ENCODE measurements at regions not wholly inside any gene's neighbourhood (a gene's known extent, or its start where the extent isn't known, plus 50 kb on each side); places are given as distances from the start of the nearest gene placed in this dataset.
"Not testable (repeated sequence)": the region's sequence is repeated elsewhere in the genome, so short reads cannot be mapped to it uniquely, and the experiment has no call there.

DNA sequence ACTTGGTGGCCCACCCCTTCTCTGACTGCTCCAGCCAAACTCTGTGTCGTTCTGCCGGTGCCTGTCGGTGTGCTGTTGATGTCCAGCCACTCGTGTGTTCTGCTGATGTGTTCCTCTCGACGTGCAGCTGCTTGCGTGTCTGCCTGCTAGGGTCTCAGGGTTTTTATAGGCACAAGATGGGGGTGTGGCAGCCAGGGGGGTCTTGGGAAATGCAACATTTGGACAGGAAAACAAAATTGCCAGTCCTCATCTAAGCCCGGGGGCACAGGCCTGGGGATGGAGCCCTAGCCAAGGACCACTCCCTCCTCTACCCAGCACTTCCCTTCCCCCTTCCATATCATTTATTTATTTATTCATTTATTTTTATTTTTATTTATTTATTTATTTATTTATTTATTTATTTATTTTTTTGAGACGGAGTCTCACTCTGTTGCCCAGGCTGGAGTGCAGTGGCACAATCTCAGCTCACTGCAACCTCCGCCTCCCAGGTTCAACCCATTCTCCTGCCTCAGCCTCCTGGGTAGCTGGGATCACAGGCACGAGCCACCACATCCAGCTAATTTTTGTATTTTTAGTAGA, 165.8 kb upstream of the COPS8 start:
- CTCF ChIA-PET (ENCODE audit: low intra/inter-chr PET ratio, low total read pairs); POLR2A ChIA-PET: not testable (repeated sequence)
- WGBS (ENCODE audit: low lambda C conversion rate) = 70% methylated on average over 11 of the region's 11 CpGs

GRCh38 chr2:236922061-236922460, 163.6 kb upstream of the COPS8 start:
- ATAC-seq (no peak), DNase-seq (ENCODE audit: low spot score) (no peak), FAIRE-seq (no peak)
- H3K36me3 ChIP-seq (replicated peaks in 1 of 2; ENCODE audit: control insufficient read depth in 1 of 2, insufficient read depth in 2 of 2, low read length in 2 of 2) = no peaks in the 10 kb centered on the region
- H2AFZ ChIP-seq (ENCODE audit: low read length) = no peak overlapping the region
- H3K4me1 ChIP-seq (ENCODE audit: insufficient read depth, low read length) = no peaks in the 10 kb centered on the region
- CTCF ChIA-PET (ENCODE audit: low intra/inter-chr PET ratio, low total read pairs) = no interaction called here
- intact Hi-C loops (cut with micrococcal nuclease; ENCODE audit: unreplicated experiment) (no loop called here), in situ Hi-C loops (cut with HindIII; ENCODE audit: extremely low pct_ligation_motif_present, low pct_unique_long_range_greater_than_20kb) (no loop called here)
- H3K27ac ChIP-seq (ENCODE audit: extremely low read length, insufficient read depth, low read length) = no peak overlapping the region
- WGBS (ENCODE audit: low lambda C conversion rate) = 28% methylated on average over 7 of the region's 7 CpGs
- H3K79me2 ChIP-seq (ENCODE audit: insufficient read depth, low read length) = no peaks in the 10 kb centered on the region
- no peaks in the 10 kb centered on the region for H3K9me3 ChIP-seq (ENCODE audit: low read length)
- H3K4me2 ChIP-seq (ENCODE audit: low read depth, low read length) = no peak overlapping the region
- H3K9ac ChIP-seq (ENCODE audit: insufficient read depth, low read depth, low read length) = no peak overlapping the region
- BruUV-seq (replicated peaks) = no TSS peak
- H4K20me1 ChIP-seq (ENCODE audit: insufficient read depth, low read length) = no peaks in the 10 kb centered on the region
- H3K4me3 ChIP-seq (replicated peaks in 1 of 3; ENCODE audit: insufficient read depth in 1 of 3, low read depth in 2 of 3, low read length in 3 of 3) = no peak overlapping the region
- peaks cover 0 to 10% of the 10 kb centered on the region in 2 experiments; a peak in 2 of 5 replicates for H3K27me3 ChIP-seq (ENCODE audit: control insufficient read depth in 1 of 2, insufficient read depth in 2 of 2, low read length in 2 of 2)
- POLR2A ChIA-PET = no interaction called here
- TF ChIP-seq AFF4 (CRISPR knock-in tag; IDR thresholded peaks at IDR 0.05) = no peak
- no peak for TF ChIP-seq ZNF44 (CRISPR knock-in tag; IDR thresholded peaks at IDR 0.05)
- TF ChIP-seq, protein P1, sequence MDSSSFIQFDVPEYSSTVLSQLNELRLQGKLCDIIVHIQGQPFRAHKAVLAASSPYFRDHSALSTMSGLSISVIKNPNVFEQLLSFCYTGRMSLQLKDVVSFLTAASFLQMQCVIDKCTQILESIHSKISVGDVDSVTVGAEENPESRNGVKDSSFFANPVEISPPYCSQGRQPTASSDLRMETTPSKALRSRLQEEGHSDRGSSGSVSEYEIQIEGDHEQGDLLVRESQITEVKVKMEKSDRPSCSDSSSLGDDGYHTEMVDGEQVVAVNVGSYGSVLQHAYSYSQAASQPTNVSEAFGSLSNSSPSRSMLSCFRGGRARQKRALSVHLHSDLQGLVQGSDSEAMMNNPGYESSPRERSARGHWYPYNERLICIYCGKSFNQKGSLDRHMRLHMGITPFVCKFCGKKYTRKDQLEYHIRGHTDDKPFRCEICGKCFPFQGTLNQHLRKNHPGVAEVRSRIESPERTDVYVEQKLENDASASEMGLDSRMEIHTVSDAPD (CRISPR knock-in tag; IDR thresholded peaks at IDR 0.05) = no peak
- no peak for TF ChIP-seq ZNF75D (CRISPR knock-in tag; IDR thresholded peaks at IDR 0.05; ENCODE audit: borderline replicate concordance)
- TF ChIP-seq, protein P2, sequence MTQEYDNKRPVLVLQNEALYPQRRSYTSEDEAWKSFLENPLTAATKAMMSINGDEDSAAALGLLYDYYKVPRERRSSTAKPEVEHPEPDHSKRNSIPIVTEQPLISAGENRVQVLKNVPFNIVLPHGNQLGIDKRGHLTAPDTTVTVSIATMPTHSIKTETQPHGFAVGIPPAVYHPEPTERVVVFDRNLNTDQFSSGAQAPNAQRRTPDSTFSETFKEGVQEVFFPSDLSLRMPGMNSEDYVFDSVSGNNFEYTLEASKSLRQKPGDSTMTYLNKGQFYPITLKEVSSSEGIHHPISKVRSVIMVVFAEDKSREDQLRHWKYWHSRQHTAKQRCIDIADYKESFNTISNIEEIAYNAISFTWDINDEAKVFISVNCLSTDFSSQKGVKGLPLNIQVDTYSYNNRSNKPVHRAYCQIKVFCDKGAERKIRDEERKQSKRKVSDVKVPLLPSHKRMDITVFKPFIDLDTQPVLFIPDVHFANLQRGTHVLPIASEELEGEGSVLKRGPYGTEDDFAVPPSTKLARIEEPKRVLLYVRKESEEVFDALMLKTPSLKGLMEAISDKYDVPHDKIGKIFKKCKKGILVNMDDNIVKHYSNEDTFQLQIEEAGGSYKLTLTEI (CRISPR knock-in tag; conservative IDR thresholded peaks at IDR 0.05) = no peak
- no peak for TF ChIP-seq ZNF563 (CRISPR knock-in tag; IDR thresholded peaks at IDR 0.05)
- no peak for TF ChIP-seq GATAD2A (CRISPR knock-in tag; IDR thresholded peaks at IDR 0.05)
- TF ChIP-seq ZNF784 (CRISPR knock-in tag; IDR thresholded peaks at IDR 0.05; ENCODE audit: borderline replicate concordance) = no peak
- no peak for TF ChIP-seq HOXD1 (CRISPR knock-in tag; IDR thresholded peaks at IDR 0.05)
- no peak for TF ChIP-seq KLF11 (CRISPR knock-in tag; IDR thresholded peaks at IDR 0.05)

More for the DNA sequence above, 165.8 kb upstream of the COPS8 start:
- peaks cover 0 to 12% of the 10 kb centered on the region in 2 experiments; a peak in 2 of 5 replicates for H3K27me3 ChIP-seq (ENCODE audit: control insufficient read depth in 1 of 2, insufficient read depth in 2 of 2, low read length in 2 of 2)
- ATAC-seq; BruUV-seq (replicated peaks); DNase-seq (ENCODE audit: low spot score); H4K20me1 ChIP-seq (ENCODE audit: insufficient read depth, low read length); intact Hi-C loops (cut with micrococcal nuclease; ENCODE audit: unreplicated experiment); H3K4me1 ChIP-seq (ENCODE audit: insufficient read depth, low read length); H3K79me2 ChIP-seq (ENCODE audit: insufficient read depth, low read length); H3K4me3 ChIP-seq (replicated peaks in 1 of 3; ENCODE audit: insufficient read depth in 1 of 3, low read depth in 2 of 3, low read length in 3 of 3); H3K4me2 ChIP-seq (ENCODE audit: low read depth, low read length); FAIRE-seq; H3K9me3 ChIP-seq (ENCODE audit: low read length); in situ Hi-C loops (cut with HindIII; ENCODE audit: extremely low pct_ligation_motif_present, low pct_unique_long_range_greater_than_20kb); H3K9ac ChIP-seq (ENCODE audit: insufficient read depth, low read depth, low read length); H3K27ac ChIP-seq (ENCODE audit: extremely low read length, insufficient read depth, low read length); H3K36me3 ChIP-seq (replicated peaks in 1 of 2; ENCODE audit: control insufficient read depth in 1 of 2, insufficient read depth in 2 of 2, low read length in 2 of 2); H2AFZ ChIP-seq (ENCODE audit: low read length): not testable (repeated sequence)

Data from HepG2 (cell line).